ENCODE measurements at regions not wholly inside any gene's neighbourhood (a gene's known extent, or its start where the extent isn't known, plus 50 kb on each side); places are given as distances from the start of the nearest gene placed in this dataset.

GRCh38 chr4:160831165-160831922 lies 1332.5 kb downstream of the FSTL5 start:
- TF ChIP-seq CTCF (IDR thresholded peaks at IDR 0.05; ENCODE audit: borderline replicate concordance, extremely low read depth, low read length, poor library complexity, severe bottlenecking) (no peak), EZH2 (IDR thresholded peaks at IDR 0.05; ENCODE audit: borderline replicate concordance, low read depth, low read length, severe bottlenecking) (no peak)
